Inflammatory macrophage treated with lipopolysaccharide for 1 hour (primary cell): ENCODE measurements at regions not wholly inside any gene's neighbourhood (a gene's known extent, or its start where the extent isn't known, plus 50 kb on each side); places are given as distances from the start of the nearest gene placed in this dataset.
"Not testable (repeated sequence)": the region's sequence is repeated elsewhere in the genome, so short reads cannot be mapped to it uniquely, and the experiment has no call there.

Source experiments
- DNase-seq, 2 donors: peaks; one replicate each; pipeline ENCODE4 v3.0.0-alpha.2; 2020 to 2022

DNA sequence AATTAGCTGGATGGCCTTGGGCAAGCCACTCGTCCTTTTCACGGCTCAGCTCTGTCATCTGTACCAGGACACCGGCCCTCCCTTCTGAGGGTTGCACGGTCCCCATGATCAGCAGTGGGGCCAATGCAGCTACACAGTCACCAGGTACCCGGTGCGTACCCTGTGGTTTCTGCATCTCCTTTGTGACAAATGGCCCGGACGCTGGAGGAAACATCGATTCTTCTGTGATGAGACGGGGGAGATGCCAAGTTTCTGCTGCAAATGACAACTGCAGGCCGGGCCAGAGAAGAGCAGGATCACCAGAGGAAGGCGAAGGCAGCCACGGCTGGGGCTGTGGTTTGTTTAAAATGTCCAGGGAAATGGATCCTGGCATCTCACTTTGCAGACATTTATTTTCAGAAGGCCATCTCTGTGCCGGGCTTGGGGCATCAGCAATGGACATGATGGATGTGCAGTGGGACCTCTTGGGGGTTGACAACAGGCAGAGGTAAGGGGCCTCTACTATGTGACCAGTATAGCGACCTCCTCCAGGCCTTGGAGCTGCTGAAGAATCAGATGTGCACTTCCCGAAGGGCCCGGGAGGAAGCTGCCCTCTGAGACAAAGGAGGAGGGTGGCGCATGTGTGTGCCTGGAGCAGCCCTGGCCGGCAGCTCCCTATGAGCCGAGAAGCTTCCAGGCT, 221.9 kb upstream of the C1orf174 start:
- no peak for DNase-seq

DNA sequence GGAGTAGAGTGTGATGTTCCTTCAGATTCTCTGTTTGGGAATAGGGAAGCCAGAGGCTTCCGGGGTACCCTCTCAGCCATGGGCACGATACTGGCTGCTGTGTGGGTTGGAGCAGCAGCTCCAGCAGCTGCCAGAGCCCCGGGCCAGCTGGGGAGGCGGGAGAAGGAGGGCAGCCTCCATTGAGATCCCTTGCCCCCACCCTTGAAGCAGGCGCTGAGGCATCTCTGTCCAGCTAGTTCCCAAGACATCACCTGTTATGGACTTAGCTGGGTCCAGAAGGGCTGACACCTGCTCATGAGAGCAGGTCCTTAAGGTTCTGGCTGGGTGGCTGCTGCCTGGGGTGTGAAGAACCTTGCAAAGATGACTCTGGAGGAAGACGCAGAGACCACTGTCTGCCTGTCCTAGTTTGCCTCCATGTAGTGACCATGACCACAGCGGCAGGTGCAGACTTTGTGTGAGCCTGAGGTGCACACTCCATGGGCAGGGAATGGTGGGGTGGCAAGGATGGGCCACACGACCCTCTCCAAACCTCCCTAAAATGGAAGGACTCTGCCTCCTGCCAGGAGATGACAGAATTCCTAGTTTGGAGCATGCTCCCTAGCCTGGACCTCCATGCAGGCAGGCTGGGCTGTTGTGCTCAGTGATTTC, 222.6 kb upstream of the C1orf174 start:
- no peak for DNase-seq

DNA sequence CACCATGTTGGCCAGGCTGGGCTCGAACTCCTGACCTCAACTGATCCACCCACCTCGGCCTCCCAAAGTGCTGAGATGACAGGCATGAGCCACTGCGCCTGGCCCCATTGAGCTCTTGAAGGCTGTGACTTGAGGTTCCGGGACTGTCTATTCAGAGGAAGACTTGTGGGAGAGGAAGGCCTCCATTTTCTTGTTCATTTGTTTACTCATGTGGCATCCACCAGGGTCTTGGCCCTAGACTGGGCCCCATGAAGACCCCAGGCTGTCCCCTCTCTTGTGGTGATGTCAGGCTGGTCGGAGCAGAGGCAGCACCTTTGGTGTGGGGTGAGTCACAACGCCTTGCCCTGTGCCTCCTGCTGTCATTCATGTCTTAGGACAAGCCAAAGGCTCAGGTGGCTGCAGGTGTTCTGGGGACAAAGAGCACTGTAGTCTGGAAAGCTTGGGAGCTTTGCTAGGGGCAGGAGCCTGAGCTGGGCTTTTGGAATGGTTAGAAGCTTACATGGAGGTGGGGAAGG, 224.6 kb upstream of the C1orf174 start:
- no peak for DNase-seq

DNA sequence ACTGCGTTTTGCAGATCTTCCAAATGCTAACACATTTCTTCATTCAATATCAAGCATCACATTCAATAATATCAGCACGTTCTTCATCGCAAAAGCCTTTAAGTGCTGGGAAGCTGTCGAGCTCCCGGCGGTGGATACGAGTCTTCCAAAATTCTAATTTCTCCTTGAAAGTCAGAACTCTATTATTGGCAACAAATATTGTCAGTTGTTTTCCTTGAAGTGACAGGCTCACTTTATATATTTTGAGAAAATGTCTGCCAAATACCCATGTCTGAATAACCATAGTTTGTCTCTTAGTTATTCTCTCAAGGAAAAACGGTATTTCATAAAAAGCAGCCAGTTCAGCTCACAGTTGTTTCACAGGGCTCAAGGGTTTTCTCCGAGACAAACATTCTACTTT, 226.2 kb upstream of the C1orf174 start:
- no peak for DNase-seq

DNA sequence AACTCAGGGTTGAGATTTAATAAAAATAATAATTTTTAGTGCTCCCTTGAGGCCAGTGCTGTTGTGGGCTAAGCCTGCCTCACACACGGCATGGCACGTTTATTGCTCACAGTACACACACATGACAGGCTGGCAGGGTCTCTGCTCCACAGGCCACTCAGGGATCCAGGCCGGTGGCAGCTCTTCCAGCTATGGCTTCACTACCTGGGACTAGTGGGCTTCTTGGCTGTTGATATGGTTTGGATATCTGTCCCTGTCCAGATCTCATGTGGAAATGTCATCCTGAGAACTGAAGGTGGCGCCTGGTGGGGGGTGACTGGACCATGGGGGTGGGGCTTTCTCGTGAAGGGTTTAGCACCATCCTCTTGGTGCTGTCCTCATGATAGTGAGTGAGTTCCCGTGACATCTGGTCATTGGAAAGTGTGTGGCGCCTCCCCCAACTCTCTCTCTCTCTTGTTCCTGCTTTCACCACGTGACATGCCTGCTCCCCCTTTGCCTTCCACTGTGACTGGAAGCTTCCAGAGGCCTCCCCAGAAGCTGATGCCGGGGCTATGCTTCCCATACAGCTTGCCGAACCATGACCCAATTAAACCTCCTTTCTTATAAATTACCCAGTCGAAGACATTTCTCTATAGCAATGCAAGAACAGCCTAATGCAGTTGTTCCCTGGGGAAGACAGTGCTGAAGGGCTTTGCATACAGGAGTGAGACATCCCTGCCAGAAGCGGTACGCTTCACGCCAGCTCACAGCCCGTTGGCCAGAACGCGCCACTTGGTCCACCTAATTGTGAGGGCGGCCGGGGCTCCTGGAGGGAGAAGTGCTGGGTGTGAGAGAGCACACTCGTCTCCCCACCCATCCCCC, 226.9 kb upstream of the C1orf174 start:
- no peak for DNase-seq

DNA sequence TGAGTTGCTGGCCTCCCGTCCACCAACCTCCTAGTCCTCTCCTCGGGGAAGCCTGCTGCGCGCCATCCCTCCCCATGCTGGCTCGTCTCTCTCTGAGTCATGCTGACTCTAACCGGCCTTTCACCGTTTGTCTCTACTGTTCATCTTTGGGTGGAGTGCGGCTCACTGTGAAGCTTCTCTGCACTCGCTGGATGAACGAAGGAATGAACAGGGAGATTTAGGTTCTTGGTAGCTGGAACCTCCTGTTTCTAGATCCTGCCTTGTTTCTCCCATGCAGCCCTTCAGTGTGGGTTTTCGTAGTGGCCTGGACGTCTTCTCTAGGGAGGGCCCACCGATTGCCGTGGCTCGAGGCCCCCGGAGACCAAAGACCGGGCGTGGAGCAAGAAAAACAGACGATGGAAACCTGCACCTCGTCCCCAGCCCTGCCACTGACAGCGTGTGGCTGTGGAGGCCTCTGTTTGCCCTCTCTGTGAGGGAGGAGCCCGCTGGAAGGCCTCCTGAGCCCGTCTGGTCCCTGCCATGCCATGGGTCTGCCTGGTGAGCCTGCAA, 227.6 kb upstream of the C1orf174 start:
- DNase-seq = no peak

DNA sequence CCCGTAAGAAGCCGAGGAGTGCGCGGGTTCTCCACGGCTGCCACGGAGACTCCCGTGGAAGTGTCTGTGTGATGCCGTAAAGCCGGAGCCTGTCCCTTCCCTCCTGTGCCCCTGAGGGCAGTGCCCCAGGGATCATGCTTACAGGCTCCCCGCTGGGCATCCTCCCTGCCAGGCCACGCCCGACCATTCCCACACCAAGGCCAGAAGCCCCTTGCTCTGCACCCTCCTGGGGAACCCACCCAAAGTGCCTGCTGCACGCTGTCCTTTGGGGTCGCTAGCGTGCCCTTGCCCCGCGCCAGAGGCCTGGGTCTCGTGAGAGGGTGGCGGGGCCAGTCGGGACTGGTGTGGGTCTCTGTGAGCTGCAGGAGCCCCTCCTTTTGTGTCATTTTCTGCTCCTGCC, 228.5 kb upstream of the C1orf174 start:
- DNase-seq = no peak

DNA sequence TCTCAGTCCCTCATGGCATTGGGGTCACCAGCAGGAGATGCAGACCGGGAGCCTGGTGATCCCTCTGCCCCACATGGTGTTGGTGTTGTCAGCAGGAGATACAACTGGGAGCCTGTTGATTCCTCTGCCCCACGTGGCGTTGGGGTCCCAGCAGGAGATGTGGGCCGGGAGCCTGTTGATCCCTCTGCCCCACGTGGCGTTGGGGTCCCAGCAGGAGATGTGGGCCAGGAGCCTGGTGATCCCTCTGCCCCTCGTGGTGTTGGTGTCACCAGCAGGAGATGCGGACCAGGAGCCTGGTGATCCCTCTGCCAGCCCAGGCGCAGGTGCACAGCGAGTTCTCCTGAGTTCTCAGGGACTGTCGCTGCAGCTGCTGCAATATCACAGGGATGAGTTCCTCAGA, 229.6 kb upstream of the C1orf174 start:
- DNase-seq = no peak

DNA sequence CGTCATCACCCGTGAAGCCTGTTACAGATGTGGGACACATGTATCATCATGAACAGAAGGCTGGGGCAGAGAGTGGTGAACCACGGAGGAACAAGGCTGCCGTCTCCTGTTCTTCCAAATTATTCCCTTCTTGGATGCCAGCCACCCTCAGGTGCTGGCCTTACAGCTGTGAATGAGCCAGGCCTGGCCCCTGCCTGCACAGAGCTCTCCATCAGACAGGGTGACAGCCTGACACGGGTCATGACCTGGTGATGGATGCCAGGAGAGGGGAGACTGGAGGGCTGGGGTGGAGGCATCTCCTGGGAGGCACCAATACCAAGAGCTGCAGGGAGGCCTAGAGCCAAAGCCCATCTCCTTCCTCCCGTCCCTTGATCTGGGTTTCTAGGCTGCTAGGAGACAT, 230.0 kb upstream of the C1orf174 start:
- DNase-seq = no peak

DNA sequence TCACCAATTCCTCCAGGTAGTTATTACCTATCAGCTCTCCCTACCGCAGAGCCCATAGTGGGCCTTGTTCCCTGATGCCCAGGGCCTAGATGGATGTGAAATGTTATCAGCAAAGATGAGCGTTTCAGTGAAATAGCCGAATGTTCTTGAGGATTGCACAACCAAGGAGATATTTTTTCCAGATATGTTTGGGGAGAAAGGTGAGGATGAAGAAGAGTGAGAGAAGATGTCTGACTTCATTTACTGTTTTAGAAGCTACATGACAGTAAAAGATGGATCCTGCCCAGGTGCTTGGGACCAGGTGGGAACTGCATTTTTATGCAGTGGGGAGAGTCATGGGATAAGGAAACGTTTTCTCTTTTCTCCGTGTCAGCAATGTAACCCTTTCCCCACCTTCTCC, 231.7 kb upstream of the C1orf174 start:
- no peak for DNase-seq

DNA sequence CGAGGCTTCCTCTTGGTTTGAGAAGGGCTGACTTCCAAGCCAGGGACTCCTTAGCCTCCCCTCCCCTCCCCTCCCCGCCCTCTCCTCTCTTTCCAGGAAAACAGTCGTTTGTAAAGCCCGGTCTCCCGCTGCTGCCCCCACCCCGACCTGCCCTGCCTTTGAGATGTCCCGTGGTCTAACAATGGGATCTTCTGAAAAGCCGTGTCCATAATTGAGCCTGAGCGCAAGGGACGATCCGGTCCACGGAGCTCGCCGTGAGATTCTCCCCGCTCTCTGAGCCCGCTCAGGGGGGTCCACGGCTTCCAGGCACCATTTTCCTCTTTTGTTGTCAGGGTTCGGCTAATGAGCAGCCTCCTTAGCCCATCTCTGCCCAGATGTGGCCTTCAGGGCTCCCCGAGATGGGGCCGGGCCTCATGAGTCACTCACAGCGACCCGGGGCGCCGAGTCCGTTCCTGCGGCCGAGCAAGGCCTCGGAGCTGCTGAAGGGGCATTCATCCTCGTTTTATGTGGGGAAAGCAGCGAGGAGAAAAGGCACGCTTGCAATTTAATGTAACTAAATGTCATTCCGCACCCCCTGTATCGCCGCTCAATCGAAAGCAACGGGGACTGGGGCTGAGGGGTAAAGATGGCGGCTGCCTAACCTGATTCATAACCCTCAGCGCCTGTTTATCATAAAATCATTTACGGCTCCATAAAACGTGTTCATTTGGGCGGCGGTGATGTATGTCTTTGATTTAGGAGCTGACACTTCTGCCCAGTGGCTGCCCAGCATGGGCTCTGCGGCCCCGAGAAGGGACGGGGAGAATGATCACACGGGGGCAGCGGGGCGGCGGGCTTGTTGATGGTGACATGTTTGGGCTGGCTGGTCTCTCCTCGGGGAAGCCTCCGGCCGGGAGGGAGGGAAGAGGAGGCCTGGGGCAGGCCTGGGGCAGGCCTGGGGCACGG, 232.6 kb upstream of the C1orf174 start:
- DNase-seq = no peak

DNA sequence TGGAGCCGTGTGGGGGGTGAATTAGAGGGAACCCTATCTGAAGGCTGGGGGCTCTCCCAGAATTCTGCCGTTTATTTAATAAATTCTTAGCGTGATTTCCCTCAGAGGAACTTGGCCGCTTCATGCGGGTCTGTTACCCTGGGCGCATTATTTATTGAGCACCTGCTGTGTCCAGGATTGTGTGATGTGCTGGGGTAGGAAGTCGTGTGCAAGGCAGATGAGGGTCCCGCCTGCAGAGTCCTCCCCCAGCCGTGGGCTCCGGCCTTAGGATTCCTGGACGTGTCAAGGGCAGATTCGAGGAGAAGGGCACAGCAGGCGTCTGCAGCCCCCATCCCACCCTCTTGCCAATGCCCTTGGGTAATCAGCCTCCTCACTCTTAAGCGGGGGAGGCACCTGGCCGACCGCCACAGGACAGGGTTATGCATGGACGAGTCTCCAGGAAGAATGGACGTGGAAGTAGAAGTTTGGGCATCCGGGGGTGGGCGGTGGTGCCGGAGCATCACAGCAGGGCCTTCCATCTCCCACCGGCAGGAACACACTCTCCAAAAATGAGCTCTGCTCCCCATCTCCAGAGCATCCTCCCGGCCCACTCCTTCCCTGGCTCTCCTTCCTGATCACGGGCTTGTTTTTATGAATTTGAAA, 233.3 kb upstream of the C1orf174 start:
- no peak for DNase-seq

DNA sequence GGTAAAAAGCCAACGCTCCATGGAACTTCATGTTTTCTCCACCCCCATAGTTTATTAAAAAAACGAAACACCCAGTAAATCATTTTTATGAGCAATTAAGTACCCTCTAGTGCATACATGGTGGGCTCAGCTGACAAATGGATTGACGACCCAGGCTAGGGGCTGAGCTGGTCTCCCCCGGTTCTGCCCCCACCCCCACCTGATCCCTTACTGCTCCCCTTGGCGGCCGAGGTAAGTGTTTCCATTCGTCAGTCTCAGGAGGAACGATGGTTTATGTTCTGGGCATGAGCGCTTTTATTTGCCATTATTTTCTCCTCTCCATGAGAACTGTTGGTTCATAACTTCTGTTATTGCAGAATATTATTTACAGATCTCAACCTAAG, 233.9 kb upstream of the C1orf174 start:
- no peak for DNase-seq

DNA sequence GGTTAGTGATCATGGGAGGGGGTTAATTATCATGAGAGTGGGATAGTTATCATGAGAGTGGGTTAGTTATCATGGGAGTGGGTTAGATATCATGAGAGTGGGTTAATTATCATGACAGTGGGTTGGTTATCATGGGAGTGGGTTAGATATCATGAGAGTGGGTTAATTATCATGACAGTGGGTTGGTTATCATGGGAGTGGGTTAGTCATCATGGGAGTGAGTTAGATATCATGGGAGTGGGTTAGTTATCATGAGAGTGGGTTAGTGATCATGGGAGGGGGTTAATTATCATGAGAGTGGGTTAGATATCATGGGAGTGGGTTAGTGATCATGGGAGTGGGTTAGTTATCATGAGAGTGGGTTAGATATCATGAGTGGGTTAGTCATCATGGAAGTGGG, 235.8 kb upstream of the C1orf174 start:
- not testable (repeated sequence) for DNase-seq

DNA sequence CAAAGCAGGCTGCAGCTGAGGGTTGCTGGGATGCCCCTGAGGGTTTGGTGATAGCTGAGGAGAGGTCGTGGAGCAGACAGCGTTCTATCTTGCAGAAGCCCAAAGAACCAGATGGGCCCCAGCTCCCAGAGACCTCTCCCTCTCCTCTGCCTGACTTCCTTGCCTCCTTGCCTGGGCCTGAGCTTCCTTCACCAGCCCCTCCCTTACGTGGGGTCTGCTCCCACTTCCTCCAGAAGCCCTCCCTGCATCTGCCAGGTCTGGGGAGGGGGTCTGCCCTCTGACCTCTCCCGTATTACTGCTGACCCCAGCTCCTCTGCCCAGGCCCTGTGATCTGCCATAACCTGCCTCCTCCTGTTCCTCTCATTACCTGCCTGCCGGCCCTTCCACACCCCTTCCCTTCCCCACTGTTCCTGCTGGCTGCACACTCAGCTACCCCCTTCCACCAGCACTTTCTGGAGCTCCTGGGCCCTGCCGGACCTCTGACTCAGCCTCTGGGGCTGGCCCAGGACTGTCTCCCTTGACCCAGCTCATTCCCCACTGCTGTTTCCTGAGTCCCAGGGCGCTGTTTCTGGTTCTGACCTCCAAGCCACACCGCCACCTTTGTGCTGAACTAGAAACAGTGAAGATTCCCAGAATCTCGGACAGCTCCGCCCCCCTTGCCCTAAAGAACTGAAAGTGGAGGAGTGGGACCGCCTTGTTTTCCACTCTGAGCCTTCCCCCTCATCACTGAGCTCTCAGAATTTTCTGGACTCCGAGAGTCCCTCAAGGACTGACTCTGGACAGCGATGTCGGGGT, 237.7 kb upstream of the C1orf174 start:
- no peak for DNase-seq

DNA sequence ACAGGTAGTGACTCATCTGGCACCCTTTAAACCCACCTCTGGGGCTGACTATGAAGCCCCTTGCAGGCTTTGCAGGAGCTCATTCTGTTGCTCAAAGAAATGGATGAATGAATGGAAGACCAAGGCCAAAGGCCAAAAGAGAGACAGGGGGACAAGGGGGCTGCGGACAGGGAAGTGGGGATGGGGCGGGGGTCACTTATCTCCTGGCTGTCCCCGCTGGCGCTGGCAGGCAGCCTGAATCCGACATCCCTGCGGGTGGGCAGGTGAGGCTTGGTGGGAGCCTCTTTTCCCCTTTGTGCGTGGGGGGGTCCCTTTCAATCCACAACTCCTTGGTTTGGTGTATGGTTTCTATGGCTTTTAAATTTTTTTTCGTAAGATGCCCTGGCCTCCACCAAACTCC, 239.6 kb upstream of the C1orf174 start:
- DNase-seq = no peak

DNA sequence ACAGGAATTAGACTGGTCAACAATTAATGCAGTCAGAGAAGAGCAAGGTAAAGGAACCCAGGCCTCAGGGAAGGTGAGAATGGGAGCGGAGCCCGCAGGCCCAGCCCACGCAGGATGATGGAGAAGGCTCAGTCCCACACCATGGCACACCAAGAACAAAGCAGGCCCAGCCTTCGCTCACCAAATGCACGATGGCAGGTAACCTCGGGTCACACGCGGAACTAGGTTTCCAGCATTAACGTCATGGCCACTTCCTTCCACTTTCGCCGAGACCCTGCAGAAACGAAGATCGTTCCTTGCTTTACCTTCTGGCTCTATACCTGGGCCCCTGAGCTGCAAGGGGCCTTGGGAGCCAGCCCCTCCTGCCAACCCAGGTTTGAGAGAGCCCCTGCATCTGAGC, 240.2 kb upstream of the C1orf174 start:
- DNase-seq = no peak

DNA sequence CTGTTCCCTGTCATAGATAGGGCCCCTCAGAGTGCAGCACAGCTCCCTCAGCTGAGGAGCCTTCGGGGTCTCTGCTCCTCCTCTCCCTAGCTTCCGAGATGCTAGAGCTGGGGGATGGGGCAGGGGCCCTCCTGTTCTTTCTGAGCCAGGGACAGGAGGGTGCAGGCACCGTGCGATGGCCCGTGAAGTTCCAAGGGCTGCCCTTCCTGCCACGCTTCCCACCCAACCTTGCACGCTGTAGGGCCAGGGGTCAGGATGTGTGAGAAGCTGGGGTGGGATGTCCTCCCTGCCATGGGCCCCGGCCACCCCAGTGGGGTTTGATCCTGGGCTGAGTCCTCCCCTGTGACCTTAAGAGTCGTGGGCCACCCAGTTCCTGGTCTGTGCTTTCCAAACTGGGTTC, 240.7 kb upstream of the C1orf174 start:
- no peak for DNase-seq

DNA sequence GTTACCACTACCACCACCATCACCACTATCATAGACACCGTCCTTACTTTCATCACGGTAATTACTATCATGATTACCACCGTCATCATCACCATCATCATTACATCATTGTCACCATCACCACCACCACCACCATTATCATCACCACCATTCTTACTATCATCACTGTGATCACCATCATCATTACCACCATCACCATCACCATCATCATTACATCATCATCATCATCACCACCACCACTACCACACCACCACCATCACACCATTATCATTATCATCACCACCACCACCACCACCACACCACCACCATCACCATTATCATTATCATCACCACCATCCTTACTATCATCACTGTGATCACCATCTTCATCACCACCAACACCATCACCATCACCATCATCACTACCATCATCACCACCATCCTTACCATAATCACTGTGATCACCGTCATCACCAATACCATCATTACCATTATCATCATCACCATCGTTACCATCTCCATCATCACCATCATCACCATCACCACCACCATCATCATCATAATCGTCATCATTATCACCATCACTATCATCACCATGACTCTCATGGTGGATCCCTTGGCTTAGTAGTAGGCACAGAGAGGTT, 244.4 kb upstream of the C1orf174 start:
- DNase-seq = no peak

DNA sequence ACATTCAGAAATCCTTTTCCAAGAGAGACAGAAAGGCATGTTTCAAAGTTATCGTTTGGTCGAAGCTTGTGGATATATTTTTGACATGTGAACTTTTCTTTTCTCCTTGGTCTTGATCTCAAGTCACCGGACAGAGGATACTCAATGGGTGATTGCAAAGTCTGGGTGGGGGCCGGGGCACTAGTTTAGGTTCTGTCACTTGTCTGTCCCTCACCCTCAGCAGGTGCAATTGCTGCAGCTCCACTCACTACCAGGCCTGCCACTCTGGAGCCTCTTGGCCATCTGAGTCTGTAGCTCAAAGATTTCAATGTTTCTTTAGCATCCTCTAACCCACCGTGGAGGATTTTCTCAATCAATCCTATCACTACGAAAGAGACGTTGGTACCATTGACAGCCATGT, 246.0 kb upstream of the C1orf174 start:
- DNase-seq = no peak

DNA sequence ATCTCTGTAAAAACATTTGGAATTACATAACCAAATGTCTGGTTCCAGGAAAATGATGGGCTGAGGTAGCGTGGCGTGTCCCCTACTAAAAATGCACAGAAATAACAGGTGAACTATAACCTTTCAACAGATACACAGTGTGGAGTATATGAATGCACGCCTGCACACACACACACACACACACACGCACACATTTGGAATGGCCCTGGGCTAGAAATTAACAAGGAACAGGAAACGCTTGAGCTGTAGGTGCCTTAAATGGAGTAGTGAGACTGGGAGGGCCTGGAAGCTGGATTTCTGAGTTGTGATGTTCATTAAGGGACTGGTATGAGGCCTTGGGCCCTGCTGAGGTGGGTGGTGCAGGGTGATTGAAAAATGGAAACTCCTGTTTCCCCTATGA, 246.5 kb upstream of the C1orf174 start:
- DNase-seq = no peak
